Prostate gland (tissue), 2 donors: ENCODE measurements at regions not wholly inside any gene's neighbourhood (a gene's known extent, or its start where the extent isn't known, plus 50 kb on each side); places are given as distances from the start of the nearest gene placed in this dataset.

Experiments used
- DNase-seq: peaks from one replicate; pipeline ENCODE4 v3.0.0-alpha.2; 2019; ENCODE audit warnings: low spot score
- H3K27ac ChIP-seq, 2 donors: fragments of 200-600 bp; sonication (generic); 2 replicates each; pipeline ENCODE4 v1.5.1; 2017 to 2019
- H3K27me3 ChIP-seq: fragments of 200-600 bp; sonication (generic); replicated peaks from 2 replicates; pipeline ENCODE4 v1.5.1; 2019; ENCODE audit not compliant: insufficient read depth
- H3K36me3 ChIP-seq, 2 donors: fragments of 200-600 bp; sonication (generic); 1 replicate in 1 of 2; 2 replicates in 1 of 2; pipeline versions ENCODE4 v1.5.1 to v1.8.1; 2017 to 2019
- H3K4me1 ChIP-seq: fragments of 200-600 bp; sonication (generic); replicated peaks from 2 replicates; pipeline ENCODE4 v1.5.1; 2019
- H3K4me3 ChIP-seq, 2 donors: fragments of 200-600 bp; sonication (generic); 2 replicates each; pipeline ENCODE4 v1.5.1; 2017 to 2019
- H3K9me3 ChIP-seq: fragments of 200-600 bp; sonication (generic); 2 replicates; pipeline ENCODE4 v1.5.1; 2017
- POLR2A ChIP-seq: fragments of 450-650 bp; IDR thresholded peaks from one replicate; pipeline ENCODE4 v1.6.1; 2016; ENCODE audit warnings: antibody characterized with exemption, mild to moderate bottlenecking
- POLR2AphosphoS5 ChIP-seq: sonication (generic); formaldehyde crosslinking; IDR thresholded peaks from one replicate; pipeline ENCODE4 v1.6.1; 2017; ENCODE audit warnings: antibody characterized with exemption
- WGBS: methylation state at CpG from one replicate; pipeline ENCODE4 v1.1.5; 2018; 5-methylcytosine and 5-hydroxymethylcytosine counted together
- intact Hi-C: fragments of 100-400 bp; cut with DNase I; formaldehyde crosslinking; loops from one replicate; pipeline ENCODE4 v1.14.2; 2022
- TF ChIP-seq, protein P1 (sequence below), 4 experiments: fragments of 200-600 bp in 2 of 4; fragments of 450-650 bp in 2 of 4; sonication (generic) in 2 of 4; IDR thresholded peaks; 1 replicate in 3 of 4; 2 replicates in 1 of 4; pipeline ENCODE4 v1.5.1; 2016 to 2019; ENCODE audit warnings: antibody characterized with exemption in 4 of 4, mild to moderate bottlenecking in 2 of 4, moderate library complexity in 2 of 4

DNA sequence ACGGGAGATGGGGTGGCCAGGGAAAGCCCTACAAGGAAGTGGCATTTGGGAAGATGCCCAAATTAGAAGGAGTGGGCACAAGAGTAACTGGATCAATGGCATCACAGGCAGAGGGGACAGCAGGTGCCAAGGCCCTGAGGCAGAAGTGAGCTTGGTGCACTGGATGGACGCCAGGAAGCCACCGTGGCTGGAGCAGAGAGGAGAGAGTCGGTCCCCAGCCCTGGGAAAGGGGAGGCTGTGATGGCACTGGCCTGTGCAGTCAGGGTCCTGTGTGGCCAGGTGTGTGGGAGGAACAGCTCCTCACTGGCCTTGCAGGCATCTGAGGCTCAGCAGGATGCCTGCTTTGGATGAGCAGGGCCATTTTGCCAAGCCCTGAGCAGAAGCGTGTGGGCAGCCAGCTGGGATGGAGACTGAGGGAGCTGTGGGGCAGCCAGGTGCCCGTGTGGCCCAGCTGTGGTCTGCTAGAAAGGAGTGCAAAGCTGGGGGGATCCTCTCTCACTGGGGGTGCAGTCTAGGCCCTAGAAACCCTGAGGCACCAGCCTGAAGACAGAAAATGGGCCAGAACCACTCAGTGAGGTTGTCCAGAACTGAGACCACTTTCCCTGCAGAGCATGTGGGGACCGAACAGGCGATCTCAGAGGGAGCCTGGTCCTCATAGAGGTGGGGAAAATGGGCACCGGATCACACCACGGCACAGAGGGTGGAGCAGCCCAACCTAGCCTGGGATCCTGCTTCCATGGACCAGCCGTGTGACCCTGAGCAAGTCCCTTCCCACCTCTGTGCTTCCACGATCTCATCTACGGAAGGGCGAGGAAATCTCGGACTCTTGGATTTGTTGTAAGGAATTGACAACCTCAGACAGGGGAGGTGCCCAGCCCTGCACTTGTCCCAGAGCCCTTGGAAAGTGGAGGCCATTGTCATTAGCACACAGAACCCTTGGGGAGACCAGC is 78.6 kb upstream of the RTL6 start:
- no peak overlapping the region for H3K27ac ChIP-seq
- TF ChIP-seq, protein P1, sequence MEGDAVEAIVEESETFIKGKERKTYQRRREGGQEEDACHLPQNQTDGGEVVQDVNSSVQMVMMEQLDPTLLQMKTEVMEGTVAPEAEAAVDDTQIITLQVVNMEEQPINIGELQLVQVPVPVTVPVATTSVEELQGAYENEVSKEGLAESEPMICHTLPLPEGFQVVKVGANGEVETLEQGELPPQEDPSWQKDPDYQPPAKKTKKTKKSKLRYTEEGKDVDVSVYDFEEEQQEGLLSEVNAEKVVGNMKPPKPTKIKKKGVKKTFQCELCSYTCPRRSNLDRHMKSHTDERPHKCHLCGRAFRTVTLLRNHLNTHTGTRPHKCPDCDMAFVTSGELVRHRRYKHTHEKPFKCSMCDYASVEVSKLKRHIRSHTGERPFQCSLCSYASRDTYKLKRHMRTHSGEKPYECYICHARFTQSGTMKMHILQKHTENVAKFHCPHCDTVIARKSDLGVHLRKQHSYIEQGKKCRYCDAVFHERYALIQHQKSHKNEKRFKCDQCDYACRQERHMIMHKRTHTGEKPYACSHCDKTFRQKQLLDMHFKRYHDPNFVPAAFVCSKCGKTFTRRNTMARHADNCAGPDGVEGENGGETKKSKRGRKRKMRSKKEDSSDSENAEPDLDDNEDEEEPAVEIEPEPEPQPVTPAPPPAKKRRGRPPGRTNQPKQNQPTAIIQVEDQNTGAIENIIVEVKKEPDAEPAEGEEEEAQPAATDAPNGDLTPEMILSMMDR (IDR thresholded peaks at IDR 0.05) = no peak
- no peak for TF ChIP-seq POLR2AphosphoS5
- no peak for TF ChIP-seq POLR2A
- H3K9me3 ChIP-seq = no peaks in the 10 kb centered on the region
- H3K27me3 ChIP-seq = no peaks in the 10 kb centered on the region
- DNase-seq = no peak
- 88% methylated on average over 15 of the region's 15 CpGs for WGBS
- no peaks in the 10 kb centered on the region for H3K4me1 ChIP-seq
- no peak overlapping the region for H3K4me3 ChIP-seq
- H3K36me3 ChIP-seq = no peaks in the 10 kb centered on the region
- intact Hi-C loops = no loop called here

DNA sequence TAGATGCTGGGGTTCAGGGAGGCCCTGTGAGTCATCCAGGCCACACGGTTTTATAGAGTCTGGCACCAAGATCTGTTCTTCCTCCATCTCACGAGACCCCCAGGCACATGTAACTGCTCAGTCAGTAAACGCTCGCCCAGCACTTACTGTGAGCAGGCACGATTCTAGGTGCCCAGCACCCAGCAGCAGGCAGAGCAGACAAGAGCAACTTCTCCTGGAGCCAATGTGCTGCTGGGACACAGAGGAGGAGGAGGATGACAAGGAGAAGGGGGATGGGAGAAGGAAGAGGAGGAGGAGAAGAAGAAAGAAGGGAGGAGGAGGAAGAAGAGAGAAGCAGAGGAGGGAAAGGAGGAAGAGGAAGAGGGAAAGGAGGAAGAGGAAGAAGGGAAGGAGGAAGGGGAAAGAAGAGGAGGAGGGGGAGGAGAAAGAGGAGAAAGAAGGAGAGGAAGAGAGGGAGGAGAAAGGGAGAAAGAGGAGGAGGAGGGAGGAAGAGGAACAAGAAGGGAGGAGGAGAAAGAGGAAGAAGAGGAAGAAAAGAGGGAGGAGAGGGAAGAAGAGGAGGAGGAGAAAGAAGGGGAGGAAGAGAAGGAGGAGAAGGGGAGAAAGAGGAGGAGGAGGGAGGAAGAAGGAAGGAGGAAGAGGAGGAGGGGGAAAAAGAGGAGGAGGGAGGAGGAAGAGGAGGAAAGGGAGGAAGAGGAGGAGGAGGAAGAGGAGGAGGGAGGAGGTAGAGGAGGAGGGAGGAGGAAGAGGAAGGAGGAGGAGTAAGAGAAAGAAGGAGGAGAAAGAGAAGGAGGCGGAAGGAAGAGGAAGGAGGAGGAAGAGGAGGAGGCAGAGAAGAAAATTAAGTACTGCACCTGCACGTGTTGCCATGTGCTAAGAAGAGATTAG is 77.6 kb upstream of the RTL6 start:
- intact Hi-C loops = no loop called here
- Histone ChIP-seq H3K27ac (no peak overlapping the region), H3K9me3 (no peaks in the 10 kb centered on the region), H3K4me1 (no peaks in the 10 kb centered on the region), H3K4me3 (no peak overlapping the region), H3K36me3 (no peaks in the 10 kb centered on the region), H3K27me3 (no peaks in the 10 kb centered on the region)
- DNase-seq = no peak
- no peak for TF ChIP-seq POLR2AphosphoS5
- TF ChIP-seq POLR2A = no peak
- TF ChIP-seq, protein P1 (IDR thresholded peaks at IDR 0.05) = no peak
- WGBS = 48% methylated on average over 7 of the region's 7 CpGs

DNA sequence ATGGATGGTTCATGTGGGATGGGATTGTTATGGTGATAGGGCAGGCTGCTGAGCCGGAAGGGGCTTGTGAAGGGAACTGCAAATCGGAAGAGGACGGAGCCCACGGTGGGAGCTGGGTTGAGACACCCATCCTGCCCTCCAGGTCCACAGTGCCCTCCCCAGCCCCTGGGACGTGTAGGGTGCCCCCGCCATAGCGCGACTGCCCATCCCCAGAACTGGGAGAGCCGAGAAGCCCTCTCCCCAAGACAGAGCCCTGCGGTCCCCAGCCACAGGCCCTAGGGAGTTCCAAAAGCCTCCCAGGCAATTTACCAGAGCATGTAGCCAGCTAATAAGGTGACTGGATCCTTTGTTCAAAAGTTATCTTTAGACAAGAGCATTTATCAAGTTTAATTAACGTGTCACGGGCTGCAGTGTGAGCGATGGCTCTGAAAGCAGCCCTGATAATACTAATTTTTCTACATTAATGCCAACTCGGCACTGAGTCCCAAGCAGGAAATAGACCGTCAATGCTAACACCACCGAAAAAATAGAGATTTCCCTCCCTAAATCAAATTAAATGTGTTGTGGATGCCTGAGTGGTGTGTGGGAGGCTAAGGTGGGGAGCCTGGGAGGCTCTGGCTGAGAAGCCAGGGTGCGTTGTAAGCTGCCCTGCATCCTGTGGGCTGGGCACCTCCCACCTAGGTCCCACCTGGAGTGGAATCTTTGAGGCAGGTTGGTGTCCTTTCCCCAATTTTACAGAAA is 76.8 kb upstream of the RTL6 start:
- intact Hi-C loops = no loop called here
- 42% methylated on average over 17 of the region's 17 CpGs for WGBS
- Histone ChIP-seq H3K27ac (no peak overlapping the region), H3K36me3 (no peaks in the 10 kb centered on the region), H3K4me3 (no peak overlapping the region), H3K9me3 (no peaks in the 10 kb centered on the region), H3K27me3 (no peaks in the 10 kb centered on the region), H3K4me1 (no peaks in the 10 kb centered on the region)
- no peak for DNase-seq
- TF ChIP-seq POLR2AphosphoS5 = no peak
- TF ChIP-seq, protein P1 (IDR thresholded peaks at IDR 0.05) = no peak
- no peak for TF ChIP-seq POLR2A

DNA sequence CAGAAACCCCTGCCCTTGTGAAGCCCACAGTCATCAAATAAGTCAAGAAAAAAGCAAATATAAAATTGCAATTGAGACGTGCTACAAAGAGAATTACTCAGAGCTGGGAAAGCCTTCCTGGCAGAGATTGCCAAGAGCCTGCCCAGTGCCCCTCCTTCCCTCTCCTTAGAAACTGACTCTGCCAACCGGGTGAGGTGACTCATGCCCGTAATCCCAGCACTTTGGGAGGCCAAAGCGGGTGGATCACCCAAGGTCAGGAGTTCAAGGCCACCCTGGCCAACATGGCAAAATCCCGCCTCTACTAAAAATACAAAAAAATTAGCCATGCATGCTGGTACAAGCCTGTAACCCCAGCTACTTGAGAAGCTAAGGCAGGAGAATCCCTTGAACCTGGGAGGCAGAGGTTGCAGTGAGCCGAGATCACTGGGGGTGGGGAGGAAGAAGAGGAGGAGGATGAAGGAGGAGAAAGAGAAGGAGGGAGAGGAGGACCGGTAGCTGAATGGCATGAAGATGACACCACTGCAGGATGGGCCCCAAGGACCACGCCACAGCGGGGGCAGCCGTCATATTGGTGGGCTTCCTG is 76.1 kb upstream of the RTL6 start:
- 38% methylated on average over 10 of the region's 10 CpGs for WGBS
- no peaks in the 10 kb centered on the region for H3K27me3 ChIP-seq
- H3K36me3 ChIP-seq = no peaks in the 10 kb centered on the region
- TF ChIP-seq POLR2AphosphoS5 = peak; percentile 22
- TF ChIP-seq, protein P1 (IDR thresholded peaks at IDR 0.05) = no peak
- H3K9me3 ChIP-seq = no peaks in the 10 kb centered on the region
- intact Hi-C loops = no loop called here
- H3K4me1 ChIP-seq = no peaks in the 10 kb centered on the region
- no peak overlapping the region for H3K4me3 ChIP-seq
- no peak overlapping the region for H3K27ac ChIP-seq
- peak; percentile 47 for DNase-seq
